LHCN-M2 (cell line): ENCODE measurements at regions not wholly inside any gene's neighbourhood (a gene's known extent, or its start where the extent isn't known, plus 50 kb on each side); places are given as distances from the start of the nearest gene placed in this dataset.
A peak's percentile ranks its signal among the peaks of the same experiment; 100 is the strongest.
"Not testable (repeated sequence)": the region's sequence is repeated elsewhere in the genome, so short reads cannot be mapped to it uniquely, and the experiment has no call there.

Experiments used
- DNase-seq: peaks from one replicate; pipeline ENCODE4 v3.0.0-alpha.2; 2012; ENCODE audit warnings: low read depth

- no peak for DNase-seq
Measured at GRCh38 chr2:241981076-241981700, 111.7 kb downstream of the RTP5 start.

GRCh38 chr2:241982706-241983570, 113.4 kb downstream of the RTP5 start:
- no peak for DNase-seq

- no peak for DNase-seq
Measured at GRCh38 chr2:241983571-241984270, 114.2 kb downstream of the RTP5 start.

GRCh38 chr2:241984271-241984655, 114.7 kb downstream of the RTP5 start:
- no peak for DNase-seq

- DNase-seq: no peak
Measured at GRCh38 chr2:241984658-241985057, 115.1 kb downstream of the RTP5 start.

- DNase-seq: not testable (repeated sequence)
Measured at GRCh38 chr2:241985161-241985985, 115.8 kb downstream of the RTP5 start.

- DNase-seq: peak; percentile 10
Measured at GRCh38 chr2:241985986-241986329, 116.4 kb downstream of the RTP5 start.

GRCh38 chr2:241986836-241987641, 117.5 kb downstream of the RTP5 start:
- DNase-seq: no peak

GRCh38 chr2:241987726-241988125, 118.2 kb downstream of the RTP5 start:
- DNase-seq: no peak

GRCh38 chr2:241988146-241988545, 118.6 kb downstream of the RTP5 start:
- no peak for DNase-seq

- no peak for DNase-seq
Measured at GRCh38 chr2:241989074-241989473, 119.5 kb downstream of the RTP5 start.

- no peak for DNase-seq
Measured at GRCh38 chr2:241990466-241990865, 120.9 kb downstream of the RTP5 start.

GRCh38 chr2:241991299-241991698, 121.8 kb downstream of the RTP5 start:
- DNase-seq: no peak

- no peak for DNase-seq
Measured at GRCh38 chr2:241992753-241993152, 123.2 kb downstream of the RTP5 start.

GRCh38 chr2:241993386-241994005, 124.0 kb downstream of the RTP5 start:
- no peak for DNase-seq

- no peak for DNase-seq
Measured at GRCh38 chr2:241994086-241994485, 124.6 kb downstream of the RTP5 start.

- no peak for DNase-seq
Measured at GRCh38 chr2:241994556-241995213, 125.2 kb downstream of the RTP5 start.

- no peak for DNase-seq
Measured at GRCh38 chr2:241996100-241996499, 126.6 kb downstream of the RTP5 start.

- no peak for DNase-seq
Measured at GRCh38 chr2:241997017-241997416, 127.5 kb downstream of the RTP5 start.

- DNase-seq: no peak
Measured at GRCh38 chr2:241999184-241999583, 129.7 kb downstream of the RTP5 start.
